Caco-2 (cell line): ENCODE measurements at regions not wholly inside any gene's neighbourhood (a gene's known extent, or its start where the extent isn't known, plus 50 kb on each side); places are given as distances from the start of the nearest gene placed in this dataset.
"Not testable (repeated sequence)": the region's sequence is repeated elsewhere in the genome, so short reads cannot be mapped to it uniquely, and the experiment has no call there.

Source experiments
- BruUV-seq: library from RNA; stranded (reverse); fragments of 400-500 nt; replicated peaks from 2 replicates; lab custom pipeline; 2021; lab: Mats Ljungman, UMichigan
- CTCF ChIA-PET: fragments of 300-600 bp; sonication (Branson Sonifier 250); formaldehyde crosslinking; loops from one replicate; lab custom pipeline; 2022; ENCODE audit warnings: antibody characterized with exemption; lab: Charles Lee
- POLR2A ChIA-PET: fragments of 300-600 bp; sonication (Branson Sonifier 250); formaldehyde crosslinking; loops from one replicate; lab custom pipeline; 2022; ENCODE audit warnings: antibody characterized with exemption; lab: Charles Lee
- DNase-seq, 2 experiments: peaks; one replicate each; pipeline versions ENCODE4 v3.0.0 to v3.0.0-alpha.2; 2020 to 2022
- H3K27me3 ChIP-seq: replicated peaks from 2 replicates; pipeline ENCODE4 v1.6.0; 2011; ENCODE audit warnings: low read length; ENCODE audit not compliant: control insufficient read depth, insufficient read depth
- H3K36me3 ChIP-seq: 2 replicates; pipeline ENCODE4 v1.5.1; 2011; ENCODE audit warnings: low read length; ENCODE audit not compliant: control insufficient read depth, insufficient read depth
- H3K4me1 ChIP-seq: fragments of 250-450 bp; sonication (Bioruptor Pico); 2 replicates; pipeline ENCODE4 v1.5.1; 2020; ENCODE audit warnings: mild to moderate bottlenecking
- H3K4me3 ChIP-seq: 2 replicates; pipeline ENCODE4 v1.5.1; 2011; ENCODE audit warnings: low read depth, mild to moderate bottlenecking, control low read depth, low read length
- H3K9me3 ChIP-seq: fragments of 250-450 bp; sonication (Bioruptor Pico); 2 replicates; pipeline ENCODE4 v1.5.1; 2020; ENCODE audit warnings: mild to moderate bottlenecking, moderate library complexity
- H3K27ac Mint-ChIP-seq: one replicate; pipeline ENCODE4 v1.8.0; 2022; ENCODE audit warnings: mixed read lengths; ENCODE audit not compliant: unreplicated experiment
- H3K27me3 Mint-ChIP-seq: one replicate; pipeline ENCODE4 v1.8.0; 2022; ENCODE audit warnings: mixed read lengths; ENCODE audit not compliant: insufficient read depth, unreplicated experiment
- H3K36me3 Mint-ChIP-seq: one replicate; pipeline ENCODE4 v1.8.0; 2022; ENCODE audit warnings: mild to moderate bottlenecking, mixed read lengths; ENCODE audit not compliant: insufficient read depth, unreplicated experiment
- H3K4me1 Mint-ChIP-seq: one replicate; pipeline ENCODE4 v1.8.0; 2022; ENCODE audit warnings: low read depth, mixed read lengths; ENCODE audit not compliant: unreplicated experiment
- H3K4me3 Mint-ChIP-seq: one replicate; pipeline ENCODE4 v1.8.0; 2022; ENCODE audit warnings: mild to moderate bottlenecking, moderate library complexity, mixed read lengths; ENCODE audit not compliant: unreplicated experiment
- H3K9me3 Mint-ChIP-seq: one replicate; pipeline ENCODE4 v1.8.0; 2022; ENCODE audit warnings: mixed read lengths; ENCODE audit not compliant: unreplicated experiment
- CTCF ChIP-seq, 2 experiments: fragments of 200-600 bp in 1 of 2; IDR thresholded peaks; 1 replicate in 1 of 2; 2 replicates in 1 of 2; pipeline versions ENCODE4 v1.5.1 to v1.8.0; 2011 to 2022; ENCODE audit warnings: antibody characterized with exemption in 1 of 2, control low read depth in 1 of 2, inconsistent platforms in 1 of 2, low read depth in 1 of 2, low read length in 1 of 2, mild to moderate bottlenecking in 1 of 2, moderate library complexity in 1 of 2; ENCODE audit not compliant: insufficient read depth in 1 of 2, severe bottlenecking in 1 of 2, unreplicated experiment in 1 of 2
- intact Hi-C: fragments of 100-400 bp; cut with micrococcal nuclease; formaldehyde crosslinking; loops from one replicate; pipeline ENCODE4 v1.10.0; 2022; ENCODE audit not compliant: unreplicated experiment

GRCh38 chrX:92283308-92283707 is 504.1 kb downstream of the PCDH11X start:
- POLR2A ChIA-PET, result no interaction called here
- Histone ChIP-seq H3K27me3 (no peaks in the 10 kb centered on the region), H3K9me3 (no peaks in the 10 kb centered on the region), H3K36me3 (no peaks in the 10 kb centered on the region), H3K4me1 (no peaks in the 10 kb centered on the region), H3K4me3 (no peak overlapping the region)
- Mint-ChIP-seq H3K27ac (no peak overlapping the region), H3K4me3 (no peak overlapping the region), H3K36me3 (no peaks in the 10 kb centered on the region), H3K9me3 (peaks cover 9% of the 10 kb centered on the region), H3K4me1 (no peaks in the 10 kb centered on the region), H3K27me3 (no peaks in the 10 kb centered on the region)
- no TSS peak for BruUV-seq
- CTCF ChIA-PET, result no interaction called here
- intact Hi-C loops, result no loop called here
- no peak for TF ChIP-seq CTCF (IDR thresholded peaks at IDR 0.05; ENCODE audit: insufficient read depth in 1 of 2, low read depth in 1 of 2, low read length in 1 of 2, severe bottlenecking in 1 of 2, unreplicated experiment in 1 of 2)
- no peak for DNase-seq

GRCh38 chrX:92298067-92298466 is 518.9 kb downstream of the PCDH11X start:
- H3K9me3 Mint-ChIP-seq, intact Hi-C loops: not testable (repeated sequence)

GRCh38 chrX:92333194-92333593 is 554.0 kb downstream of the PCDH11X start:
- H3K4me3 Mint-ChIP-seq, H3K4me1 Mint-ChIP-seq, H3K4me3 ChIP-seq, DNase-seq, H3K9me3 Mint-ChIP-seq, H3K36me3 ChIP-seq, intact Hi-C loops, H3K27me3 ChIP-seq, H3K4me1 ChIP-seq, H3K36me3 Mint-ChIP-seq, CTCF ChIA-PET, H3K9me3 ChIP-seq, BruUV-seq, POLR2A ChIA-PET, H3K27me3 Mint-ChIP-seq, H3K27ac Mint-ChIP-seq: not testable (repeated sequence)

More at GRCh38 chrX:92298067-92298466, 518.9 kb downstream of the PCDH11X start:
- H3K27ac Mint-ChIP-seq, H3K4me1 ChIP-seq, H3K27me3 Mint-ChIP-seq, POLR2A ChIA-PET, H3K9me3 ChIP-seq, H3K4me3 Mint-ChIP-seq, CTCF ChIA-PET, H3K4me1 Mint-ChIP-seq, H3K27me3 ChIP-seq, BruUV-seq, H3K4me3 ChIP-seq, H3K36me3 Mint-ChIP-seq, DNase-seq, H3K36me3 ChIP-seq: not testable (repeated sequence)

GRCh38 chrX:92351065-92351464 is 571.9 kb downstream of the PCDH11X start:
- POLR2A ChIA-PET, H3K27me3 Mint-ChIP-seq, DNase-seq, H3K9me3 Mint-ChIP-seq, H3K4me3 Mint-ChIP-seq, intact Hi-C loops, H3K9me3 ChIP-seq, H3K36me3 ChIP-seq, BruUV-seq, H3K36me3 Mint-ChIP-seq, H3K27ac Mint-ChIP-seq, CTCF ChIA-PET, H3K4me3 ChIP-seq, H3K4me1 ChIP-seq, H3K27me3 ChIP-seq, H3K4me1 Mint-ChIP-seq: not testable (repeated sequence)
